ENCODE measurements at regions not wholly inside any gene's neighbourhood (a gene's known extent, or its start where the extent isn't known, plus 50 kb on each side); places are given as distances from the start of the nearest gene placed in this dataset.

- no peak for DNase-seq
Observed at GRCh38 chr18:45503990-45504389, 111.3 kb upstream of the SLC14A2 start.

DNA sequence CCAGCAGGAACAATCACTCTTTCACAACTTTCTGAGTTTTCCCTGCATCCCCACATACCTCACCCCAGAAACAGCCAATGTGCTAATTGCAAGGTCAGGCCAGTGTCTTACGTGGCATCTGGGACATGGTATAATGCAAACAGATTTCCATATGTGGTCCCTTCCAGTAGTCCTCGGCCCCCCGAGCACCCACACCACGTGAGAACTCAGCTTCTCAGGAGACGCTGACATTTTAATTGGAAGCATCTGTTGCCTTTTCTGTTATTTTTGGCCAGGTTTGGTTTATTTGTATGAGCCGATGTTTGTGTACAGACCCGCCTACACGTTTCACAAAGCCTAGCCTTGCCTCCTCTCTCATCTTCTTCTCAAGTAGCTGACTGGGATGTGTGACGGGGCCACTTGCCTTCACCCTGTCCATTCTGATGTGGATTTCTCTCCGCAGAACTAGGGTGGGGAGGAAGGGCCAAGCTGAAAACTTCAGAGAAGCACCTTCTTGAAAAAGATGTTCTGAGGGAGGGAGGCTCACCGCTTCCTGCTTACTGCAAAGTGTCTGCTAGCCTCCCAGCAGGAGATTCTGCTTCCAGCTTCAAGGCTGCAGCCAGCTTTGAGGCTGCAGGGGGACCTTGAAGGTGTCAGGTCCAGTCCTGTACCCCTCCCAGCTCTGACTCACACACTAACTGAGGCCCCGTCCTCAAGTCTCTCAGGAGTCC, 109.6 kb upstream of the SLC14A2 start:
- no peak for DNase-seq

- DNase-seq = no peak
Observed at GRCh38 chr18:45506951-45507350, 108.3 kb upstream of the SLC14A2 start.

- DNase-seq = no peak
Observed at GRCh38 chr18:45509535-45509934, 105.7 kb upstream of the SLC14A2 start.

DNA sequence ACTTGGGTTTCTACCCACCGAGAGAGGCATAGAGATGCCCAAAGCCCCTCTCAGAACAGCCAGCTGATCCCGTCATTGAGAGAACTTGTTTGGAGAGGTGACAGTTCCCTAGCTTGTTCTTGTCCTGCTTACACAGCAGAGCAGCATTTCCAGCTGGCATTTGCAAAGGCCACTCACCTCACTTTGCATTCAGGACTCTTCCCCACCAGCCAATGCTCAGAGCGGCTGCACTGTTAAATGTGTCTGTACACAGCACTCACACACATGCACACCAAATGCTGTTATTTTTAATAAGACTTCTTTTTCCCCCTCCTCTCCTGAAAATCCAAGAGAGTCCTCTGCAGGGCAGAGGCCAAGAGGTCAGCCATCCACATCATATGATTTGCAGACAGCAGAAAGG, 104.6 kb upstream of the SLC14A2 start:
- no peak for DNase-seq

GRCh38 chr18:45512363-45512953, 102.8 kb upstream of the SLC14A2 start:
- DNase-seq = no peak

DNA sequence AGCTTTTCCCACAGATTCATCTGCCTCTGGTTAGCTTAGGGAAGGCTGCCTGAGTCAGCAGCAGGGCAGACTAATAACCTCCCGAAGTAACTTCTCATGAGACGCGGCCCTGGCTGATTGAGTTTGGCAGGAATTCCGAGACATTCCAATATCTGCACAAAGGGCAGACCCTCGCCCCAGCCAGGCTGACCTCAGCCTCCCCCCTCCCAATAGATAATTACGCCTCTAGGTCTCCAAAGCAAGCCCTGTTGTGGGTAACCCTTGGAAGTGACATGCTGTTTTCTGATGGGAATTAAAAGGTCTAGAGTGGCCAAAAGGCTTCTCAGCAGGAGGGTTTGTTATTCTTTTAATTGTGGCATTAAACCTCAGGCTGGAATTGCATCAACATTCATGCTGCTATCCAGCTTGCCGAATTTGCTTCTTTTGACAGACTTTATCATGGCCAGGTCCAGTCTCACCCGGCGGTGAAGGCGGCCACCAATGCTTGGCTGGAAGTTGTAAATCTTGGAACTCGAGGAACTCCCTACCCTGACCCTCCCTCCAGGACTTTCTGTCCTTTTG, 98.0 kb upstream of the SLC14A2 start:
- DNase-seq = no peak

- DNase-seq = no peak
Observed at GRCh38 chr18:45518311-45519155, 96.7 kb upstream of the SLC14A2 start.

DNA sequence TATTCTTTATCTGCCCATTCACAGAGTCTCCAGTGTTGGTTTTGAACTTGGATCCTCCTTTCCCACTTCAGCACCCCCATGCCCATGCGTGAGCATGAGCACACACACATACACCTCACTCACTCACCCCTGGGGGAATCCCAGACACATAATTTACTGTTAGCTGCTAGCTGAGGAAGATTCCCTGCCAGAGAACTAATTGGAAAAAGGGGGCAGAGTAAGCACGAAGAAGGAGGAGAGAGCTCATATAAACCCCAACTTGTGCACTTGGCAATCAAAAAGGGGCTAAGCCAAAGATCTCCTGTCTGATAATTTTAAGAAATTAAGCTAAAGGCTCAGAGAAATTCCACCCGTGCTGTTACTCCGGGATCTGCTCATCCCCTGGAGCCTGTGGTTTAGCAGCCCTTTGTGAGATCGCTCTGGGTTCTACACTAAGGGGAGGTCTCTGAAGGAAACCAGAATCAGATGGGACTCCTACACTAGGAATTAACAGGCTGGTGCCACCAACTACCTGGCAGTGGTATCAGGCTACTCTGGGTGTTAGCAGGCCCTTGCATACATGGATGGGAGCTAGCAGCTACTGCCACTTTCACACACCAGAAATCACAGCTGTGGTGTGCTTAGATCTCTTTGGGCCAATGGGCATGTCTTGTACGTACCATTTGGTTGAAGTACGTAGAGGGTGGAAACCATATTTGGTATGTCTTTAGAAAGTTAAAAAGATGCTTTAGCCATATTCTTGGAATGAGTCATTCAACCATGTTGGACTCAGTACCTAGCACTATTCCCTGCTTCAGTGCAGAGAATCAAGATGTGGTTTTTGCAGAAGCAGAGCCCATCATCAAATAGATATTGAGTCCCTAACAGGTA, 95.6 kb upstream of the SLC14A2 start:
- DNase-seq = no peak

DNA sequence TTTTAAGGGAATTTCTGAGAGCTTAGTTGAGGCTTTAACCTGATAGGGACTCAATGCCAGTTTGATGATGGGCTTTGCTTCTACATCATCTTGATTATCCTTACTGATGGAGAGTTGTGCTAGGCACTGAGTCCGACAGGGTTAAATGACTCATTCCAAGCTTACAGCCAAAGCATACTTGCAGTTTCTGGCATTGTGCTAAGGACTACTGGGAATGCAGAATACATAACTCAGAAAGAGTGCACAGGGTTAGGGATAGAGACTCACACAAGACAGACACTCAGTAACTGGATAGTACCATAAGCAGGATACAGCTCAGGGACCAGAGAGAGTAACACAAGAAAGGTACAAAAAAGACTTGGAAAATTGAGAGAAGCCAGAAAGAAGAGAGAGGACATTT, 94.1 kb upstream of the SLC14A2 start:
- DNase-seq = no peak

DNA sequence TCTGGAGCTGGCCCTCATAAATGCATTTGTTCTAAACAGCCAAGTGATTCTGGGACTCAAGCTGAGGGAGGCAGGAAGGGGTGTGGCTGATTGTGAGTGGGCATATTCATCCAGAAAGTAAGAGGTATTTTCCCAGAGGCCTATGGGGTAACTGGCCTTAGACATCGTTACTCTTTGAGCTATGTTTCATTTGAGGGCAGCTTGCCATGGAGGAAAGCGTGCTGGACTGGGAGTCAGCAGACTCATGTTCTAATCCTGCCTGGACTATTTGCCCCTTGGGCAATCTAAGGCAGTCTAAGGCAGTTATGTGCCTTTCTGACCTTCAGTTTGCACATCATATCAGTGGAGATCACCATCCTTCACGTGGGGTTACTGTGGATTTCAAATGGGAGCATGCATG, 93.5 kb upstream of the SLC14A2 start:
- DNase-seq = no peak

DNA sequence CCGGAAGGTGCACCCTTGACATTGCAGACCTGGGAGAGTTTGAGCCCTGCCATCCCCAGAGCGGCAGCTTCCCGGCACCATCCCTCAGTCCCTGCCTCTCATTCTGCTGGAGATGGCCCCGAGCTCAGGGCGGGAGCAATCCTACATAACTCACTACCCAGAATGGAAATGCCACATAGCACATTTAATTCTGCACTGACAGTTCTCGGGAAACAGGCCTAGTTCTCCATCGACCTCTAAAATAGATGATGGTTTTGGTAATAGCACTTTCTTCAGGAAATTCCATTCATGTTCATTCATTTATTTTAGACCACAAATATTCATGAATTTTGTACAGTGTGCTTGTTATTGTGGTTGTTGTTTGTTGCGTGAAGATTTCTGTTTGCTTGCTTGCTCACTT, 92.9 kb upstream of the SLC14A2 start:
- no peak for DNase-seq

DNA sequence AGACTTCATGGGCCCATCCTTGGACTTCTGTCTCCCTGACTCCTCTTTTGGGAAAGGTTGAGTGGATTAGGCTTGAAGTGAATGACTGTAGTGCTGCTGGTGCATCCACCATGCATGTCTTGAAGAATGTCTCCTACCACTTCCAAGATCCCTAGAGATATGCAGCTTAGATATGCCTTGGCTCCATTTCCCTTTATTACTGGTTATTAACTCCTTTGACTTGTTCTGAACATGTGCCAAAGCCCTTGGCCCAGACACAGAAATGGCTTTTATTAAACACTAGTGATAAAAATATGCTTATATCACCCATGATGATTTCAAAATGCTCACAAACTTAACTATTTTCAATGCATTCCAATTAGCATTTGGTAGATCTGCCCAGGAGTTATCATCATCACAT, 90.0 kb upstream of the SLC14A2 start:
- no peak for DNase-seq

- no peak for DNase-seq
Observed at GRCh38 chr18:45526114-45526841, 89.0 kb upstream of the SLC14A2 start.

- no peak for DNase-seq
Observed at GRCh38 chr18:45527891-45528290, 87.4 kb upstream of the SLC14A2 start.

- no peak for DNase-seq
Observed at GRCh38 chr18:45528712-45529336, 86.5 kb upstream of the SLC14A2 start.

GRCh38 chr18:45538444-45538843, 76.8 kb upstream of the SLC14A2 start:
- no peak for DNase-seq

- no peak for DNase-seq
Observed at GRCh38 chr18:45539491-45539891, 75.8 kb upstream of the SLC14A2 start.

- DNase-seq = no peak
Observed at GRCh38 chr18:45540125-45540524, 75.2 kb upstream of the SLC14A2 start.

GRCh38 chr18:45541421-45541820, 73.9 kb upstream of the SLC14A2 start:
- no peak for DNase-seq

GRCh38 chr18:45542043-45542442, 73.2 kb upstream of the SLC14A2 start:
- no peak for DNase-seq

DNA sequence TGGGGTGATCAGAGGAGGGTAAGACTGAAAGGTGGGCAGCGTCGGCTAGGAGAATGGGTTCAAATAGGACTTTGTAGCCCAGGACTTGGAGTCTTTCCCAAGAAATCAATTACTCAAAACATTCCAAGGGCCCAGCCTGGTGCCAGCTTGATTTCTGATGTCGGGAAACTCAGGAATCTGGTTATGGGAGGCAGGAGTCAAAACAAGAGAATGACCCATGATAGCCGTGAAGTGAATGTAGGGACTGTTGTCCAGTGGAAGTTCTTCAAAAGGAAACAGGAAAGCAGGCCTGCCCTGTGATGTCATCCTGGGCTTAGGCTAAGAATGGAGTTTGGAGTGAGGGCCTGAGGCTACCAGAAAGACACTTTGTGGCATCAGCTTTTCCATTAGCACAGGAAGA, 67.4 kb upstream of the SLC14A2 start:
- no peak for DNase-seq

All from activated effector memory CD4-positive, alpha-beta T cell treated with anti-CD3 and anti-CD28 coated beads, Interleukin-2, amount 50 U/mL, for 16 hours (primary cell).